IMR-90 (cell line): ENCODE measurements at regions not wholly inside any gene's neighbourhood (a gene's known extent, or its start where the extent isn't known, plus 50 kb on each side); places are given as distances from the start of the nearest gene placed in this dataset.
A peak's percentile ranks its signal among the peaks of the same experiment; 100 is the strongest.

ENCODE experiments used
- ATAC-seq: fragments of 200-7000 bp; cut with Tn5 transposase; 2 replicates; pipeline ENCODE4 v1.9.1; 2020; ENCODE audit warnings: low read depth, mild to moderate bottlenecking, moderate library complexity
- BruUV-seq: library from RNA; stranded (reverse); fragments of 400-500 nt; replicated peaks from 2 replicates; lab custom pipeline; 2021; lab: Mats Ljungman, UMichigan
- CTCF ChIA-PET: fragments of 300-600 bp; formaldehyde crosslinking; extraction: SDS; loops from one replicate; lab custom pipeline; 2021; ENCODE audit warnings: antibody characterized with exemption; lab: Yijun Ruan, JAX
- POLR2A ChIA-PET: fragments of 300-600 bp; sonication (Branson Sonifier 250); formaldehyde crosslinking; loops from one replicate; lab custom pipeline; 2022; ENCODE audit warnings: antibody characterized with exemption; ENCODE audit not compliant: unreplicated experiment; lab: Charles Lee
- DNase-seq: peaks from one replicate; pipeline ENCODE4 v3.0.0; 2013
- H2AFZ ChIP-seq: replicated peaks from 2 replicates; pipeline ENCODE3; 2013; ENCODE audit warnings: low read length, mild to moderate bottlenecking; ENCODE audit not compliant: poor library complexity
- H2AK5ac ChIP-seq: 2 replicates; pipeline ENCODE4 v1.6.1; 2013; ENCODE audit warnings: low read depth, low read length, inconsistent platforms
- H2AK9ac ChIP-seq: replicated peaks from 2 replicates; pipeline ENCODE3; 2013; ENCODE audit warnings: mild to moderate bottlenecking, low read depth, low read length, moderate library complexity; ENCODE audit not compliant: poor library complexity
- H2BK120ac ChIP-seq: 2 replicates; pipeline ENCODE4 v1.6.1; 2013; ENCODE audit warnings: low read depth, low read length, inconsistent platforms
- H2BK15ac ChIP-seq: 3 replicates; pipeline ENCODE4 v1.6.1; 2013; ENCODE audit warnings: low read depth, low read length, inconsistent platforms
- H2BK20ac ChIP-seq: 2 replicates; pipeline ENCODE4 v1.6.1; 2013; ENCODE audit warnings: low read depth, mild to moderate bottlenecking, inconsistent platforms, low read length, moderate library complexity
- H2BK5ac ChIP-seq: 2 replicates; pipeline ENCODE4 v1.6.1; 2013; ENCODE audit warnings: mild to moderate bottlenecking, low read depth, low read length, inconsistent platforms; ENCODE audit not compliant: poor library complexity, severe bottlenecking
- H3K14ac ChIP-seq: replicated peaks from 2 replicates; pipeline ENCODE4 v1.6.1; 2013; ENCODE audit warnings: low read depth, low read length, inconsistent platforms
- H3K18ac ChIP-seq: 2 replicates; pipeline ENCODE4 v1.6.1; 2013; ENCODE audit warnings: low read depth, low read length, control low read depth
- H3K23ac ChIP-seq: 2 replicates; pipeline ENCODE4 v1.6.1; 2013; ENCODE audit warnings: low read depth, low read length, inconsistent platforms
- H3K27ac ChIP-seq: 2 replicates; pipeline ENCODE4 v1.5.1; 2013; ENCODE audit warnings: mild to moderate bottlenecking, control low read depth, low read length; ENCODE audit not compliant: insufficient read depth
- H3K27me3 ChIP-seq: 2 replicates; pipeline ENCODE4 v1.6.1; 2013; ENCODE audit warnings: low read length; ENCODE audit not compliant: control insufficient read depth, insufficient read depth
- H3K36me3 ChIP-seq: 2 replicates; pipeline ENCODE4 v1.6.1; 2013; ENCODE audit warnings: low read length, mixed read lengths; ENCODE audit not compliant: control insufficient read depth, insufficient read depth
- H3K4ac ChIP-seq: 2 replicates; pipeline ENCODE4 v1.6.1; 2013; ENCODE audit warnings: low read depth, low read length, inconsistent platforms
- H3K4me1 ChIP-seq: 2 replicates; pipeline ENCODE4 v1.6.1; 2013; ENCODE audit warnings: low read length, mixed read lengths; ENCODE audit not compliant: control insufficient read depth, insufficient read depth
- H3K4me2 ChIP-seq: 2 replicates; pipeline ENCODE4 v1.6.1; 2013; ENCODE audit warnings: low read depth, mild to moderate bottlenecking, control low read depth, low read length, moderate library complexity
- H3K4me3 ChIP-seq: 2 replicates; pipeline ENCODE4 v1.5.1; 2013; ENCODE audit warnings: low read depth, mild to moderate bottlenecking, control low read depth, low read length, moderate library complexity; ENCODE audit not compliant: insufficient read depth
- H3K56ac ChIP-seq: 2 replicates; pipeline ENCODE4 v1.6.1; 2013; ENCODE audit warnings: low read length, inconsistent platforms; ENCODE audit not compliant: insufficient read depth; ENCODE audit errors: extremely low read depth
- H3K79me1 ChIP-seq, 2 experiments: 2 replicates each; pipeline ENCODE4 v1.6.1; 2013; ENCODE audit warnings: low read length in 2 of 2, inconsistent platforms in 1 of 2, low read depth in 1 of 2
- H3K9ac ChIP-seq: 2 replicates; pipeline ENCODE4 v1.6.1; 2013; ENCODE audit warnings: low read depth, low read length, control low read depth
- H3K9me1 ChIP-seq: 2 replicates; pipeline ENCODE4 v1.6.1; 2013; ENCODE audit warnings: low read length, inconsistent platforms; ENCODE audit not compliant: insufficient read depth
- H3K9me3 ChIP-seq: 2 replicates; pipeline ENCODE4 v1.6.1; 2013; ENCODE audit warnings: low read length; ENCODE audit not compliant: control insufficient read depth, insufficient read depth
- H4K20me1 ChIP-seq: 2 replicates; pipeline ENCODE4 v1.6.1; 2013; ENCODE audit warnings: low read length, inconsistent platforms; ENCODE audit not compliant: insufficient read depth
- H4K5ac ChIP-seq: 2 replicates; pipeline ENCODE4 v1.6.1; 2013; ENCODE audit warnings: mild to moderate bottlenecking, low read depth, low read length, control low read depth
- H4K8ac ChIP-seq, 2 experiments: 2 replicates each; pipeline ENCODE4 v1.6.1; 2013; ENCODE audit warnings: low read depth in 2 of 2, low read length in 2 of 2, control low read depth in 1 of 2, inconsistent platforms in 1 of 2
- H4K91ac ChIP-seq: 2 replicates; pipeline ENCODE4 v1.6.1; 2013; ENCODE audit warnings: low read depth, low read length, inconsistent platforms; ENCODE audit not compliant: insufficient read depth
- CEBPB ChIP-seq: IDR thresholded peaks from 2 replicates; pipeline ENCODE4 v1.6.1; 2012; ENCODE audit warnings: low read depth, low read length, improper control_type of control experiment
- CTCF ChIP-seq: conservative IDR thresholded peaks from 2 replicates; pipeline ENCODE4 v1.5.1; 2012; ENCODE audit warnings: mild to moderate bottlenecking, low read depth, low read length, improper control_type of control experiment
- MAFK ChIP-seq: IDR thresholded peaks from 2 replicates; pipeline ENCODE4 v1.6.1; 2012; ENCODE audit warnings: low read depth, low read length, improper control_type of control experiment
- MAZ ChIP-seq: IDR thresholded peaks from 2 replicates; pipeline ENCODE4 v1.6.1; 2012; ENCODE audit warnings: low read depth, mild to moderate bottlenecking, low read length, improper control_type of control experiment, moderate library complexity, borderline replicate concordance
- MXI1 ChIP-seq: IDR thresholded peaks from 2 replicates; pipeline ENCODE4 v1.6.1; 2012; ENCODE audit warnings: low read depth, mild to moderate bottlenecking, low read length, moderate library complexity, borderline replicate concordance
- NFE2L2 ChIP-seq: fragments of 150-350 bp; IDR thresholded peaks from 2 replicates; pipeline ENCODE4 v1.6.1; 2016; ENCODE audit warnings: low read depth, mild to moderate bottlenecking, low read length
- POLR2A ChIP-seq: IDR thresholded peaks from 2 replicates; pipeline ENCODE4 v1.6.1; 2012; ENCODE audit warnings: mild to moderate bottlenecking, low read depth, low read length
- RFX5 ChIP-seq: IDR thresholded peaks from 2 replicates; pipeline ENCODE4 v1.8.0; 2012; ENCODE audit warnings: low read depth, mild to moderate bottlenecking, low read length, moderate library complexity
- SMC3 ChIP-seq: fragments of 150-350 bp; IDR thresholded peaks from 2 replicates; pipeline ENCODE4 v1.6.1; 2016; ENCODE audit warnings: low read depth, mild to moderate bottlenecking, antibody characterized with exemption, low read length, moderate library complexity
- USF2 ChIP-seq: fragments of 150-350 bp; IDR thresholded peaks from 2 replicates; pipeline ENCODE4 v1.6.1; 2017; ENCODE audit warnings: mild to moderate bottlenecking, antibody characterized with exemption, low read length, low read depth
- WGBS, 2 experiments: methylation state at CpG; one replicate each; pipeline versions ENCODE4 v1.1.5 to v1.1.7; 2013; ENCODE audit warnings: missing lambda C conversion rate in 2 of 2; ENCODE audit not compliant: insufficient read length in 1 of 2; ENCODE audit errors: extremely low coverage in 2 of 2; 5-methylcytosine and 5-hydroxymethylcytosine counted together
- dilution Hi-C: fragments of 300-500 bp; cut with HindIII; formaldehyde crosslinking; loops from one replicate; pipeline ENCODE4 v1.14.3; 2018; ENCODE audit warnings: low sequenced_read_pairs; ENCODE audit not compliant: unreplicated experiment
- in situ Hi-C: fragments of 300-500 bp; cut with MboI; formaldehyde crosslinking; loops from 3 replicates; pipeline ENCODE4 v1.14.3; 2019; ENCODE audit warnings: low sequenced_read_pairs, inconsistent platforms, mixed read lengths
- intact Hi-C: fragments of 100-400 bp; cut with micrococcal nuclease; formaldehyde crosslinking; loops from 2 replicates; pipeline ENCODE4 v1.10.0; 2022

- peak overlapping the region in 1 of 2 experiments; percentile 7; a peak in 2 of 4 replicates for H4K8ac ChIP-seq
- no peak for ATAC-seq
These were observed 161.7 kb downstream of the BTG1 start for GRCh38 chr12:91983935-91984334.

More at GRCh38 chr12:91983935-91984334, 161.7 kb downstream of the BTG1 start:
- Histone ChIP-seq H3K4me3 (no peak overlapping the region), H4K20me1 (no peaks in the 10 kb centered on the region), H3K18ac (peak overlapping the region; percentile 57), H4K91ac (peak overlapping the region; percentile 9; the same call in 1 of the 2 replicates), H3K23ac (no peak overlapping the region), H3K14ac (no peak overlapping the region), H3K27ac (peak overlapping the region; percentile 67; the same call in 1 of the 2 replicates), H2BK5ac (peak overlapping the region; percentile 90), H2BK15ac (peak overlapping the region; percentile 23; the same call in 1 of the 3 replicates), H2BK20ac (peak overlapping the region; percentile 93; the same call in 1 of the 2 replicates), H2BK120ac (peak overlapping the region; percentile 94), H3K27me3 (no peaks in the 10 kb centered on the region), H3K4me1 (peaks cover 26% of the 10 kb centered on the region), H2AK9ac (no peak overlapping the region), H2AFZ (no peak overlapping the region), H3K56ac (no peak overlapping the region), H3K9ac (no peak overlapping the region), H2AK5ac (peak overlapping the region; percentile 20; the same call in 1 of the 2 replicates), H3K4me2 (no peak overlapping the region; the same call in 1 of the 2 replicates), H3K9me1 (peaks cover 7% of the 10 kb centered on the region; the same call in 1 of the 2 replicates), H3K36me3 (no peaks in the 10 kb centered on the region), H3K4ac (peak overlapping the region; percentile 12; the same call in 1 of the 2 replicates), H3K9me3 (no peaks in the 10 kb centered on the region), H4K5ac (peak overlapping the region; percentile 64), H3K79me1 (no peaks in the 10 kb centered on the region)
- intact Hi-C loops (no loop called here), dilution Hi-C loops (no loop called here), in situ Hi-C loops (no loop called here)
- CTCF ChIA-PET, result no interaction called here
- BruUV-seq, result no TSS peak
- TF ChIP-seq MXI1 (no peak), MAFK (no peak), MAZ (no peak), POLR2A (no peak), CTCF (no peak), USF2 (no peak), SMC3 (no peak), RFX5 (no peak), NFE2L2 (no peak), CEBPB (no peak)
- POLR2A ChIA-PET, result no interaction called here
- no peak for DNase-seq
- no CpG with 5 or more reads among the region's 3 CpGs for whole genome bisulfite sequencing, 2 experiments
